NCI-H1436 (cell line): ENCODE measurements at regions not wholly inside any gene's neighbourhood (a gene's known extent, or its start where the extent isn't known, plus 50 kb on each side); places are given as distances from the start of the nearest gene placed in this dataset.
"Not testable (repeated sequence)": the region's sequence is repeated elsewhere in the genome, so short reads cannot be mapped to it uniquely, and the experiment has no call there.

Source experiments
- DNase-seq: peaks from one replicate; lab custom pipeline; 2025; lab: John Stamatoyannopoulos, UW

DNA sequence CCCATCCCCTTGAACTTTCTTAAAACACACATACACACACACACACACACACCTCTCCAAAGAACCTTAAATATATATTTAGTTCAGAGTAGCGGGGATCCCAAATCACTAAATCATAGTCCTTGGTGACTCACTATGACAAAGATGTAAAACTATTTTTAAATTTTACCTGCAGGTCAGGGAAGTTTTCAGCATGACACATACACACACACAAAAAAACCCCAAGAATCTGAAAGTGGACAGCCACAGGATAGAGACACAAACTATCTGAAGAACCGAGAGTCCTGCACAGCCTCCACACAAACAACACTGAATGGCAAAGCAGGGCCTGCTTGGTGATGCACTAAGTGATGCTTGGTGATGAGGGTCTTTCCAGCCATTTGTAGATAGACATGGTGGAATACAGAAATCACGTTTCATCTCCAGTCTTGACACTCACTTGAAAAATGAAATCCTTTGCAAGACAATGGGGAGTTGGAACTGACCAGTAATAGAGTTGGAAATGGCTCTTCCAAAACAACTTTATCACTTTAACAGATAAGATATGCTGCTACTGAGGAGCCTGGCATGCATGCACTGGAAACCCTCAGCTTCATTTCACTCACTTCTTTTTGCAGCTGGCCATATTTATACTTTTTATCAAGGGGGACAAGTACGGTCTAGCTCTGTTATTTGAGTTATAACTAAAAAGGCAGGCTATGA lies 307.3 kb downstream of the RAPGEF2 start:
- no peak for DNase-seq

DNA sequence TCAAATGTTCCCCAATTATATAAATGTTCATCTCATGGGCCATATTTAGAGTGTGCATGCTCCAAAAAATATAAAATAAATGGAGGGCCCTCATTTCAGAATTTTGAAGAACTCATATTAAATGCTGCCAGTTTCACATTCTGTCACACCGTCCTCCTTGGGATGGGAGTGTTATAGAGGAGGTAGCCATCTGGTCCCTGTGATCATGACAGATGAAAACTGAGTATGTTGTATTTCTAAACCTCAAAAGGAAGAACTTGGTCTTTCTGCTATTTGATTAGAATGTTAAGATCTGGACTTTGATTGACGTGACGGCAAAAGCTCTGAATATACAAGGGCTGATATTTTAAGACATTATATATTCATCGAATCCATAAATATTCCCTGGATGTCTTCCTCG lies 308.0 kb downstream of the RAPGEF2 start:
- DNase-seq, result no peak

DNA sequence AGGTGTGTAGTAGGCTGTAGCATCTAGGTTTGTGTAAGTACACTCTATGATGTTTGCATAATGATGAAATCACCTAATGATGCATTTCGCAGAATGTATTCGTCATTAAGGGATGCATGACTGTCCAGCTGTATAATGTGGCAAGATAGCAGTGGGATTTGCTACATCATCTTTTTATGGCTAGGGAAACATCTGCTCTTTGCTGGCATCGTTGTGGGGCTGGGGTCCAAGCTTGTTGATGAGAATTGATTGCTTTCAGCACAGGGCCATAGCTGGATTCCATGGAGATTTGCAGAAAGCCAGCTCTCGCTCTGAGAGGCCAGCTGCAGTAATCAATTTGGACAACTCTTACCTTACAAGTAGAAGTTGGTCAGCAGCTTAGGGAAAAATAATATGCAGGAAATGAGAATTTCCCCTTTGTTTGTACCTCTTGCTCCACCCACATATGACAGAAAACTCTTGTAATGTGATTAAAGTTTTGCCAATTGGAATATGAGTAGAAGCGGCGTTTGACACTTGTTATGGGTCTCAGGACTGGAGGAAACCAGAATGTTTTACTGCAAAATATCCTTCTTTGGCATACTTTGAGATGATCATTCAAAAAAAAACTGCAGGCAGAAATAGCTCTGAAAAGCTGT lies 310.5 kb downstream of the RAPGEF2 start:
- DNase-seq, result no peak

DNA sequence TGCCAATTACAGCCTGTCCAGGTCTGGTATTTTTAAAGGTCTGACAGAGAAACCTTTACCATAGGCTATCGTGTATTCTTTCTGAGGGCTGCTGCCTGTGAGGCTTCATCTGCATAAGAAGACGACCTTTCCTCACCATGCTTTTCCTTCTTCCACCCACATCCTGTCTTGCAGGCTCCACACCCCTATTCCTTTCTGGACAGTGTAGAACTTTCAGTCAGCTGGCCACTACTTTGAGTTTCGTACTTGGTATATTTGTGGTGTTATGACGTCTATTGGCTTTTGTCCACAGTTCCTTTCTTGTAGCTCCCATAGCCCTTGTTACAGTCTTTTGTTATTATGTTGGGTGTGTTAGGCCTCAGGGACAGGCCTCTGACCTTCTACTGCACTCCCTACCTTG lies 311.4 kb downstream of the RAPGEF2 start:
- no peak for DNase-seq

DNA sequence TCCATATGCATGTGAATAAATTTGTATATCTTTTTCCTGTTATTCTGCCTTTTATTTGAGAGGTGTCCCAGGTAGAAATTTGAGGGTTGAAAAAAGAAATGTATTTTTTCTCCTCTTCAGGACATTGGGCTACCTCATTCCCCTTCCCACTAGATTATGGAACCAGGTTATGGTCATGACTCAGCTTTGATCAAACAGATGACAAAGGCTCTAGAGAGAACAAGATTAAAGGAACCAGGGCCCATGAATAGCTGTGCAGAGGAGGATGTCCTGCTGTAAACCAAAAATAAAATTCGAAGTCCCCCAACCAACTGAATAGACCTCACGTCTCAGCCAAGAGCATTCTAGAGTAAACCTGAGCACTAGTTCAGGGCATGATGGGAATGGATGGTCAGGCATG lies 313.2 kb downstream of the RAPGEF2 start:
- DNase-seq, result no peak

DNA sequence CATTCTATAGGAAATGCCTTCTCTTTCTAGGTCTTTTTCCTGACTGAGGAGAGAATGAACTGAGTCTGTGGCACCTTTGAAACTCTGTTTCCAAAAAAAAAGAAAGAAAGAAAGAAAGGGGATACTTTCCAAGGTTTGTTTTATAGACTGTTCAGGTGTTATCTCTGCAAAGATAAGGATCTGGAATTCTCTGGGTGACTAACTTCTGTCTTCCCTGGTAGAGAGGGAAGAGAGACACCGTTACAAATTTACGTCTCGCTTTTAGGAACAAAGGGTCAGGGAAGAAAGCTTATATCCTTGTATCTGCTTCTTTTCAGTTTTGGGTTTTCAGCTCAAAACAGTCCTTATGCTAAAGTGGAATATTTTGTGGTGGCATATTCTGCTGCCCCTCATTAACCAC lies 314.1 kb downstream of the RAPGEF2 start:
- DNase-seq, result no peak

DNA sequence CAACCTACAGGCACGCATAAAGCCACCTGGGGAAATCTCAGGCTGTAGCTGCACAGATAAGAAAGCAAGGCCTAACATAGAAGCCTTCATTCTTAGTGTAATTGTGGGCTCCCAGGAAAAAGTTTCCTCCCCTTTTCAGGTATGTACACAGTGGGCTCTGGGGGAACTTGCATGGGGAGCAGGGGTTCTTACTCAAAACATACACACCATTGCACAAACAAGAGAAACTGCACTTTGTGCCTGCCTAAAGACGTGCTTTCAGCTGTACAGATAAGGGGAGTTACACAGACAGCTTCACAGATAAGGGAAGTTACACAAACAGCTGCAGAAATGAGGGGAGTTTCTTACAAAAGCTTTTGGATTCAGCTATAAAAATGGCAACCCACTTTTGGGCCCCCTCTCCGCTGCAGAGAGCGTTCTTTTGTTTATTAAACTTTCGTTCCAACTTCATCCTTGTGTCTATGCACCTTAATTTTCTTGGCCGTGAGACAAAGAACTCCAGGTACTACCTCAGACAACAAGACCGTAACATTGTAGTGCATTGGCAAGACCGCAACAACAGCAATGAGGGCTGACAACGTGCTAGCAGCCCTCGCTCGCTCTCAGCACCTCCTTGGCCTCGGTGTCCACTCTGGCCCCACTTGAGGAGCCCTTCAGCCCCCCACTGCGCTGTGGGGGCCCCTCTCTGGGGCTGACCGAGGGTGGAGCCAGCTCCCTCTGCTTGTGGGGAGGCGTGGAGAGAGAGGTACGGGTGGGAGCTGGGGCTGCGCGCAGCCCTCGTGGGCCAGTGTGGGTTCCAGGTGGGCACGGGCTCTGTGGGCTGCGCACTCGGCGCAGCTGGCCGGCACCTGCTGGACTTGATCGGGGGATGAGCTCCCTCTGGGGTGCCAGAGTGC lies 317.5 kb downstream of the RAPGEF2 start:
- DNase-seq, result no peak

DNA sequence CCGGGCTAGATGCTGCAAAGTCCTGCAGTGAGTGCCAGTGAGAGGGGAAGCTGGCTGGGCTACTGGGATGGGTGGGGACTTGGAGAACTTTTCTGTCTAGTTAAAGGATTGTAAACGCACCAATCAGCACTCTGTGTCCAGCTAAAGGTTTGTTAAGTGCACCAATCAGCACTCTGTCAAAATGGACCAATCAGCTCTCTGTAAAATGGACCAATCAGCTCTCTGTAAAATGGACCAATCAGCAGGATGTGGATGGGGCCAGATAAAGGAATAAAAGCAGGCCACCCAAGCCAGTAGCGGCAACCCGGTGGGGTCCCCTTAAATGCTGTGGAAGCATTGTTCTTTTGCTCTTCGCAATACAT lies 318.2 kb downstream of the RAPGEF2 start:
- DNase-seq, result not testable (repeated sequence)

DNA sequence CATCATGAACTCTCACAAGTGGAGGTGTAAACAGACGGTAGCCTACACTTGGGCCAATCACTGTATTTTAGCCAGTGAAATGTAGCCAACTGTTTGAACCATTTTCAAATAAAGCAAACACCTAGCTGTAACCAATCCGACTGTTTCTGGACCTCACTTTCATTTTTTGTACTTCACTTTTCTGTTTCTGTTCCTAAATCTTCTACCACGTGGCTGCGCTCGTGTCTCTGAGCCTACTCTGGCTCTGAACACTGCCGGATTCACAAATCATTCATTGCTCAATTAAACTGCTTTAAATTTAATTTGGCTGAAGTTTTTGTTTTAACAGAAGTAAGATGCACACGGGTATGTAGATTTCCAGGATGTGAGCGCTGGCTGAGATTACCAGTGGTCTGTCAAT lies 319.1 kb downstream of the RAPGEF2 start:
- DNase-seq, result no peak

DNA sequence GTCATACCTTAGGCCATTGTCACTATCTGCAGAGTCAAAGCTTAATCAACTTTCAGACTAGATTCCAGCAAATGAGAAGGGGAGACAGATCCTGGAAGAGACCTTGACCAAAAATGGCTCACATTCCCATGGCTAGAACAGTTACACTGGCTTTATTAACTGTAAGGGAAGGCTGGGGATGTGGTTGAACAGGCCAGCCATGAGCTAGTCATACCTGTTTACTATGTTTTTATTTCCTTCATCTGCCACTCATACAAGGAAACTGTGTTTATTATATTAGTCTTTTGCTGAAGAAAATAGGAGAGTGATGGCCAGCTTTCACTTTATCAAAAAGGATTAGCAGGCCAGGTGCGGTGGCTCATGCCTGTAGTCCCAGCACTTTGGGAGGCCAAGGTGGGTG lies 319.7 kb downstream of the RAPGEF2 start:
- no peak for DNase-seq

DNA sequence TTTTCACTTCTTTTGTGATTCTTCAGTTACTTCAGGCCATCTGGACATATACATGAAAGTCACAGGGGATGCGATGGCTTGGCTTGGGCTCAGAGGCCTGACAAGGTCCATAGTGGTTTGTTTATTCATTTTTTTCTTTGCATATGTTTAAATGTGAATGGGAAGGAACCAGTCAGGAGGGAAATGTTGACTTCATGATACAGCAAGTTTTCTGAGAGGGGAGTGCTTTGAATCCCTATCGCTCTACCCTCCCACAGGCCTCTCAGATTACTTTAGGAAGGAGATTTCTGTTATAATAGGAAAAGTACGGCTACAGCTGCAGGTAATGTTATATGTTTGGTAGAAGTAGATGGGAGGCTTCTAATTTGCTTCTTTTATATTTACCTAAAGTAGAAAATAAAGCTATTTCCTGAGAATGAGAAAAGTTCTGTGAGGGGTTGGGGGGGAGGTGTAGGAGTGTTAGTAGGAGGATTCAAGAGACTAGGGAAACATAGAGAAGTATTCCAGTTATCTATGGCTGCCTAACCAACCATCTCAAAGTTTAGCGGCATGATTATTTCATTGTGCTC lies 322.9 kb downstream of the RAPGEF2 start:
- DNase-seq, result no peak

DNA sequence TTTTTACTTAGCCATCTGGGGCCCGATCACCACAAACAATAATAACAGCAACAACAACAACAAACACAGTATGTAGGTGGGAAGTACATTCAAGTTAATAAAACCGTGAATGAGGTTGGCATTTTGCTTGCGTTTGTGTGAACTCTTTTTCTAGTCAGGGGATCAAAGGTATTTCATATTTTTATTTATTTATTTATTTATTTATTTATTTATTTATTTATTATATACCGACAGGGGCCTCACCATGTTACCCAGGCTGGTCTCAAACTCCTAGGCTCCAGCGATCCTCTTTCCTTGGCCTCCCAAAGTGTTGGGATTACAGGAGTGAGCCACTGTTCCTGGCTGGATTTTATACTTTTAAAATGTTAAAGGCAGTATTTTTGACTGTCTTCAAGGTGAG lies 325.4 kb downstream of the RAPGEF2 start:
- no peak for DNase-seq

DNA sequence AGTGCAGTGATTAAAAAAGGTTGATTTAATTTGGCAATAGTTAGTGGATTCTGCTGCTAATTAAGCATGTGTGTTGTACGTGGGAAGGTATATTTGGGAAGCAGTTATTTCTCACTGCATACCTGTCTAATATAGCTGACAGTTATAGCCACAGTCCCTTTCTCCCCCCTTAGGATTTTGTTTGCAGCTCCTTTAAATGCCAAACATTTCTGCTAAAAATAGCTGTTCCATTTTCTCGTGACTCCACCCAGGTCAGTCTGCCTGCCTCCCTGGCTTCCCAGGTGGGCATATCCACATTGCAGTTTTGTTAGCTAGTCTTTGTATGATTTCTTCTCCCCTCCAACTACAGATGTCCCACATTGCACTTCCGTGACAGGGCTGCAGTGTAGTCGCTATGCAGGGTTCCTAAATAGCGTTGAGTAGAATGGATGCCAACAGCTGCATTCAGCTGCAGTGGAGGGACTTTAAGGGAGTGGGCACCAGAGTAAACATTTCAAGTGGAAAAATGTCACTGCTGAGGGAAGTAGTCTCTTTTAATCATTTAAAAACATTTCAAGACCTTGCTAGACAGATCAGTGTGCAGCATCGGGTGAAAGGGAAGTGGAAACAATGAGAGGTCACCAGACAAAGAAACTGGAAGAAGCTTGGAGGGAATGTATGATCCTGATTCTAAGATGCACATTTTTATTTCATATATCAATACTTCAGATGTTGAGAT lies 326.3 kb downstream of the RAPGEF2 start:
- no peak for DNase-seq

DNA sequence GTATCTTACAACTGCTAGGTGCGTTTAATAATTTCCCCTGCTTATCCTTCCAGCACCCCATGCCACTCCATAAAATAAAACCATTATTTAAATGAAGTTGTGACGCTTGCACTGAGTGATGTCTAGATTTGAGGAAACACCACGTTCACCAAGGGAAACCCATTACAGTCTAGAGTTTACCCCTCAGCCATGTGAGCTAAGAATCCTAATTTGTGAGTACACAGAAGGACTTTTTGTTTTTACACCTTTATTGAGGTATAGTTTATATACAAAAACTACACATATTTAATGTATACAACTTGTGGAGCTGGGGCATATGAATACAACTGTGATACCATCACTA lies 326.8 kb downstream of the RAPGEF2 start:
- no peak for DNase-seq

DNA sequence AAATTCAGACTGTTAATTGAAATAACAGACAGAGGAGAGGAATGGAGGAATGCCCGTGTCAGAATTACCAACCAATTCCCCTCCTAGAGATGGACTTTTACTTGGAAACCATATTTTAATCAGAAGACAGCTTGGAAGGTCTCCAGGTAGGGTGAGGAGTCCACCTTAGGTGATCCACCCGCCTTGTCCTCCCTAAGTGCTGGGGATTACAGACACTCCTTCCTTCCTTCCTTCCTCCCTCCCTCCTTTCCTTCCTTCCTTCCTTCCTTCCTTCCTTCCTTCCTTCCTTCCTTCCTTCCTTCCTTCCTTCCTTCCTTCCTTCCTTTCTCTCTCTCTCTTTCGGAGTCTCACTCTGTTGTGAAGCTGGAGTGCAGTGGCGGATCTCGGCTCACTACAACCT lies 328.0 kb downstream of the RAPGEF2 start:
- no peak for DNase-seq

DNA sequence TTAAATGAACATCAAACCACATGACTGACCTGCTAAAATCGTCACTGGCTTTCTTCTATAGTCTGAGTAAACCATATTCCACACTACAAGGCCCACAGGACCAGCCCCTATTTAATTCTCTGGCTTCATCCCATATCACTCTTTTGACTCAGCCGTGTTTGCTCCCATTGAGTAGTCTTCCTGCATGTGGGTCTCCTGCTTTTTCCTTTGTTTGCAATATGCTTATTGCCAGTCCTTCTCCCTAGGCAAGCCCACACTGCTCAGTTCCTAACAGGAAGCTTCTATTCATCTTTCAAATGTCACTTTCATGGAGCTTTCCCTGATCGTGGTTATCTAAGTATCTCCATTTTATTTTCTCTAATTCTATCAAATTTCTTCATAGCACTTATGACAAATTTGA lies 329.6 kb downstream of the RAPGEF2 start:
- DNase-seq, result no peak

DNA sequence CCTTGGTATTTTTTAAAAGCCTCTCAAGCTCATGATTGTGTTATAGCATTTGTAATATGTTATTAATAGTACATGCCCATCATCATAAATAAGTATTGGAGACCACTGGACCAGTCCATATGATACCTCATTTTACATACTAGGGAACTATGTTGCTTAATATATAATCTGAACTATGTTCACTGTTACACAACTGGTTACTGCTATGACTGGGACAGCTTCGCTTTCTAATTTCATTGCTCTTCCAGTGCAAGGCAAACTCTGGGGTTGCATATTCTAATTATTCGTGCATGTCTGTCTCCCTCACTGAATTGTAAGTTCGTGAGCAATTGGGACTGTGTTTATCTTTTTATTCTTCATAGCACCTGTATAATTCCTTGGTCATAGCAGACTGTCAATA lies 330.5 kb downstream of the RAPGEF2 start:
- no peak for DNase-seq

DNA sequence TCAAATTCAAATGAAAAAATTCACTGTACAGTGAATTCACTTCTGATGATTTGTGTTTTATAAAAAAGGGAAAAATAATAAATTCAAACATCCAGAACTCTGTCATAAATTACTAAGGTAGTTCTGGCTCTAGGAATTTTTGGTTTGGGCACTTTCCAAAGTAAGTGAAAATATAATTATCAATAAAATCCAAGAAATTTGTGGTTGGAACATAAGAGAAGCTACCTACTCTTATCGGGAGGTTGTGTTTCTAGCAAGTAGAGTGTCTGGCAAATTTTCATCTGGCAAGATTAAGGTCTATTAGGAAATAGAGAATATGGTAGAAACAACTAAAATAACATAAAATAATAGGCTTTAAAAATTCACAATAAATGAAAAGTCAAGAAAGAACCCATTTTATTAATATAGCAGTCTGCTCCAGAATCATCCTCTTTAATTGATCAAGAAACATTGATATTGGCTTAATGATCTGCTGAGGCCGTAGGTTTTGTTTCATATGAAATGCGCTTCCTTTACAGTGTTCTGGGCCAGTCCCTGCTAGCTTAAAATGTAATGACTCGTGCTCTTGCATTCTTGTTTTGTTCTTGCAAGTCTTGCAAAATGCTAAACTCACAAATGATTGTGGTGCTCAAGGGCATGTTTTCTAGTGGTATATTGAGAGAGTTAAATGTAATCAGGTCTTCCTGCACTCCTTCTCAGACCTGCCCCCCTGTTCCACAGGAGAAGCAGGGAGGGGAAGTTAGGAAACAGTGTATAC lies 331.4 kb downstream of the RAPGEF2 start:
- DNase-seq, result no peak

DNA sequence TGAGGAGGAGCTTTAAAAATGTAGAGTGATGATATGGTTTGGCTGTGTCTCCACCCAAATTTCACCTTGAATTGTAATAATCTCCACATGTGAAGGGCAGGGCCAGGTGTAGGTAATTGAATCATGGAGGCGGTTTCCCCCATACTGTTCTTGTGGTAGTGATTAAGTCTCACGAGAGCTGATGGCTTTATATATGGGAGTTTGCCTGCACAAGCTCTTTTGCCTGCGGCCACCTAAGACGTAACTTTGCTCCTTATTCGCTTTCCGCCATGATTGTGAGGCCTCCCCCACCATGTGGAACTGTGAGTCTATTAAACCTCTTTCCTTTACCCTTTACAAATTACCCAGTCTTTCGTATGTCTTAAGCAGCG lies 332.0 kb downstream of the RAPGEF2 start:
- DNase-seq, result no peak

DNA sequence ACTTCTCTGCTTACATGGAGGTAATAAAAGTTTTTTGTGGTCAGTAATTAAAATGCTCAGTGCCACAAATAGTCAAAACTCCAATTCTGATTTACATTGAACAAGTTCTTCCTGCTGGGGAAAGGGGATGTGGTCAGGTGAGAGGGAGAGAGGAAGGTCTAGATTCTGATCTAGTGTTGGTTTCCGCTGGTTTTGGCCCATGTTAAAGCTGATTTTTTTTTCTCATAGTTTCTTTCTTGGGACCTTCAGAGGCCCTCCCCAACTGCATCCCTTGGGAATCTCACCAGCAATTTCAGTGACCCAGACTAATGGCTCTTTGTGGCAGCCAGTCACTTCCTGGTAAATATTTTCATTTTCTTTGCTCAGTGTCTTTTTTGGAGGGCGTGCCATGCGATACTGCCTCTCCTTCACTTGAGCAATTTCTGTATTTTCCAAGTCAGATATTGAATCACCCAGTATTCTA lies 332.7 kb downstream of the RAPGEF2 start:
- no peak for DNase-seq

DNA sequence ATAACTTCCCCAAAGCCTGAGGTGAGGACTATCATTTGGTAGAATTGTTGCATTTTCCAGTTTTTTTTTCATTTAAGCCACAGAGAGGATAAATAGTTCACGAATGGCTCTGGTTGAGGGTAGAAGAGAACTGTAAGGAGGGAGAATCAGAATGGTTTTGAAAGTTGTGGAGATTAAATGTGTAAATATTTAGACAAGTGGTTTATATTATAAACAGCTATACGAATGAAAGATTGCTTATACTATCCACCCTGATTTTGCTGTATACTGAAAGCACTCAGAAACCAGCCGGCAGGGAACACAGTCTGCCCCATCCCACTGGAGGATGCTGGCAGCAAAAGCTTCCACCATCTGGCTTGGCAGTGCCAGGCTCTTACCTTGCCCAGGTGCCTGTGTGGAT lies 341.1 kb downstream of the RAPGEF2 start:
- no peak for DNase-seq
